GM19324 (cell line): ENCODE measurements at regions not wholly inside any gene's neighbourhood (a gene's known extent, or its start where the extent isn't known, plus 50 kb on each side); places are given as distances from the start of the nearest gene placed in this dataset.
"Not testable (repeated sequence)": the region's sequence is repeated elsewhere in the genome, so short reads cannot be mapped to it uniquely, and the experiment has no call there.

Experiments
- ATAC-seq: cut with Tn5 transposase; IDR thresholded peaks from one replicate; pipeline ENCODE4 v1.9.1; 2021; ENCODE audit warnings: mild to moderate bottlenecking, moderate library complexity; ENCODE audit not compliant: unreplicated experiment, low FRiP score

- ATAC-seq = no peak
These were observed 154.3 kb upstream of the DTNBP1 start for GRCh38 chr6:15817100-15817499.

GRCh38 chr6:15816661-15817060, 153.8 kb upstream of the DTNBP1 start:
- no peak for ATAC-seq

- ATAC-seq = not testable (repeated sequence)
These were observed 150.9 kb upstream of the DTNBP1 start for GRCh38 chr6:15813698-15814097.

- ATAC-seq = no peak
These were observed 148.3 kb upstream of the DTNBP1 start for GRCh38 chr6:15811107-15811506.

GRCh38 chr6:15810618-15811017, 147.8 kb upstream of the DTNBP1 start:
- ATAC-seq = no peak

GRCh38 chr6:15809367-15809766, 146.5 kb upstream of the DTNBP1 start:
- no peak for ATAC-seq

GRCh38 chr6:15804164-15805154, 141.6 kb upstream of the DTNBP1 start:
- ATAC-seq = no peak

- ATAC-seq = no peak
These were observed 139.6 kb upstream of the DTNBP1 start for GRCh38 chr6:15802466-15802865.

GRCh38 chr6:15801912-15802311, 139.1 kb upstream of the DTNBP1 start:
- ATAC-seq = no peak

- ATAC-seq = no peak
These were observed 138.2 kb upstream of the DTNBP1 start for GRCh38 chr6:15800841-15801617.

- ATAC-seq = no peak
These were observed 135.9 kb upstream of the DTNBP1 start for GRCh38 chr6:15798533-15799255.

- no peak for ATAC-seq
These were observed 134.0 kb upstream of the DTNBP1 start for GRCh38 chr6:15796844-15797243.

GRCh38 chr6:15796130-15796771, 133.4 kb upstream of the DTNBP1 start:
- no peak for ATAC-seq

- ATAC-seq = no peak
These were observed 131.0 kb upstream of the DTNBP1 start for GRCh38 chr6:15793826-15794225.

GRCh38 chr6:15793288-15793687, 130.5 kb upstream of the DTNBP1 start:
- ATAC-seq = no peak

GRCh38 chr6:15792842-15793241, 130.0 kb upstream of the DTNBP1 start:
- ATAC-seq = no peak

GRCh38 chr6:15791448-15792181, 128.8 kb upstream of the DTNBP1 start:
- ATAC-seq = no peak

GRCh38 chr6:15790116-15790515, 127.3 kb upstream of the DTNBP1 start:
- no peak for ATAC-seq

- ATAC-seq = no peak
These were observed 124.0 kb upstream of the DTNBP1 start for GRCh38 chr6:15786846-15787245.

- ATAC-seq = no peak
These were observed 120.7 kb upstream of the DTNBP1 start for GRCh38 chr6:15783484-15783883.
